CD4-positive, alpha-beta T cell treated with Interferon gamma for 1 hour (primary cell): ENCODE measurements at regions not wholly inside any gene's neighbourhood (a gene's known extent, or its start where the extent isn't known, plus 50 kb on each side); places are given as distances from the start of the nearest gene placed in this dataset.

Source experiments
- DNase-seq: peaks from one replicate; pipeline ENCODE4 v3.0.0-alpha.2; 2020

- no peak for DNase-seq
Observed at GRCh38 chr13:73273745-73274144, 214.9 kb downstream of the KLF5 start.

GRCh38 chr13:73273276-73273675 is 214.5 kb downstream of the KLF5 start:
- DNase-seq, result no peak

- no peak for DNase-seq
Observed at GRCh38 chr13:73272831-73273230, 214.0 kb downstream of the KLF5 start.

- DNase-seq, result no peak
Observed at GRCh38 chr13:73268306-73268705, 209.5 kb downstream of the KLF5 start.

- no peak for DNase-seq
Observed at GRCh38 chr13:73266640-73267180, 207.9 kb downstream of the KLF5 start.

GRCh38 chr13:73262862-73263627 is 204.2 kb downstream of the KLF5 start:
- no peak for DNase-seq

GRCh38 chr13:73261739-73262216 is 203.0 kb downstream of the KLF5 start:
- DNase-seq, result no peak

GRCh38 chr13:73259061-73260017 is 200.5 kb downstream of the KLF5 start:
- DNase-seq, result no peak

- no peak for DNase-seq
Observed at GRCh38 chr13:73258406-73258805, 199.6 kb downstream of the KLF5 start.

GRCh38 chr13:73254827-73255226 is 196.0 kb downstream of the KLF5 start:
- no peak for DNase-seq

GRCh38 chr13:73251626-73252265 is 192.9 kb downstream of the KLF5 start:
- DNase-seq, result no peak

GRCh38 chr13:73250061-73250460 is 191.3 kb downstream of the KLF5 start:
- DNase-seq, result no peak

- no peak for DNase-seq
Observed at GRCh38 chr13:73248711-73249580, 190.1 kb downstream of the KLF5 start.

- no peak for DNase-seq
Observed at GRCh38 chr13:73248154-73248553, 189.3 kb downstream of the KLF5 start.

GRCh38 chr13:73245246-73245645 is 186.4 kb downstream of the KLF5 start:
- no peak for DNase-seq

- no peak for DNase-seq
Observed at GRCh38 chr13:73244467-73244866, 185.7 kb downstream of the KLF5 start.

GRCh38 chr13:73242515-73243015 is 183.8 kb downstream of the KLF5 start:
- no peak for DNase-seq

- no peak for DNase-seq
Observed at GRCh38 chr13:73240193-73240592, 181.4 kb downstream of the KLF5 start.

- DNase-seq, result no peak
Observed at GRCh38 chr13:73235385-73235784, 176.6 kb downstream of the KLF5 start.

- DNase-seq, result no peak
Observed at GRCh38 chr13:73231471-73231870, 172.7 kb downstream of the KLF5 start.

GRCh38 chr13:73230716-73231115 is 171.9 kb downstream of the KLF5 start:
- peak; percentile 9 for DNase-seq

GRCh38 chr13:73228546-73228945 is 169.7 kb downstream of the KLF5 start:
- DNase-seq, result peak; percentile 5
